ENCODE measurements at regions not wholly inside any gene's neighbourhood (a gene's known extent, or its start where the extent isn't known, plus 50 kb on each side); places are given as distances from the start of the nearest gene placed in this dataset.

- DNase-seq (ENCODE audit: low read depth), result no peak
- TF ChIP-seq, protein P1, sequence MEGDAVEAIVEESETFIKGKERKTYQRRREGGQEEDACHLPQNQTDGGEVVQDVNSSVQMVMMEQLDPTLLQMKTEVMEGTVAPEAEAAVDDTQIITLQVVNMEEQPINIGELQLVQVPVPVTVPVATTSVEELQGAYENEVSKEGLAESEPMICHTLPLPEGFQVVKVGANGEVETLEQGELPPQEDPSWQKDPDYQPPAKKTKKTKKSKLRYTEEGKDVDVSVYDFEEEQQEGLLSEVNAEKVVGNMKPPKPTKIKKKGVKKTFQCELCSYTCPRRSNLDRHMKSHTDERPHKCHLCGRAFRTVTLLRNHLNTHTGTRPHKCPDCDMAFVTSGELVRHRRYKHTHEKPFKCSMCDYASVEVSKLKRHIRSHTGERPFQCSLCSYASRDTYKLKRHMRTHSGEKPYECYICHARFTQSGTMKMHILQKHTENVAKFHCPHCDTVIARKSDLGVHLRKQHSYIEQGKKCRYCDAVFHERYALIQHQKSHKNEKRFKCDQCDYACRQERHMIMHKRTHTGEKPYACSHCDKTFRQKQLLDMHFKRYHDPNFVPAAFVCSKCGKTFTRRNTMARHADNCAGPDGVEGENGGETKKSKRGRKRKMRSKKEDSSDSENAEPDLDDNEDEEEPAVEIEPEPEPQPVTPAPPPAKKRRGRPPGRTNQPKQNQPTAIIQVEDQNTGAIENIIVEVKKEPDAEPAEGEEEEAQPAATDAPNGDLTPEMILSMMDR (IDR thresholded peaks at IDR 0.05; ENCODE audit: control insufficient read depth, extremely low read depth, insufficient read depth), result no peak
- no peak overlapping the region for H3K4me3 ChIP-seq (ENCODE audit: low read depth, low read length)
Measured at GRCh38 chr11:91639359-91639758, 585.3 kb upstream of the FAT3 start.

DNA sequence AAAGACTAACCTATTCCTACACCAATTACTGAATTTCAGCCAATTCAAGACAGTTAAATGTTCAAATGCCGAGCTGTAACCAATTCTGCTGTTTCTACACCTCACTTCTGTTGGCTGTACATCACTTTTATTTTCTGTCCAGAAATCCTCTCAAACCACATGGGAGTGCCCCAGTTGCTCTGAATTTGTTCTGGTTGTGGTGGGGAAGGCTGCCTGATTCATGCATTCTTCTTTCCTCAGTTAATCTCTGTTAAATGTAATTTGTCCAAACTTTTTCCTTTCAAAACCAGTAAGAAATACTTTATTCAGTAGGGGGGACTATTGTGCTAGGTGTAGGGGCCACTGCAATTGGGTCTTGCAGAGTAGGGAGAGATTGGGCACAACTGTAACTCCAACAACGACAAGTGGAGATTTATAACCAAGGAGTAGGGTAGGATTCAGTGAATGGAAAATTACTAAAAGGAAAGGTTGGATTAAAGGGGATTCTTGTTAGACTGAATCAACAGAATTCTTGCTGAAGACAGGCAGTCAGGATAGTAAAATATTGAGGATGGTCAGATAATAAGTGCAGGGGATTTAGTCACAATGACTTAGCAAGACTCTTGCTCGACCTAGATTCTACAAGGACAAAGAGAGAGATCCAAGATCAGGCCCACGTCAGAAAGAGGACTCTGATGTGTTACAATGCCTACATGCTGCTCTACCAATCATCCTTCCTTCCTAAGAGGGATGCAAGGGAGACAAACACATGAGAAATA is 593.5 kb upstream of the FAT3 start:
- TF ChIP-seq, protein P1 (IDR thresholded peaks at IDR 0.05; ENCODE audit: control insufficient read depth, extremely low read depth, insufficient read depth), result no peak
- H3K4me3 ChIP-seq (ENCODE audit: low read depth, low read length), result no peak overlapping the region
- DNase-seq (ENCODE audit: low read depth), result no peak

DNA sequence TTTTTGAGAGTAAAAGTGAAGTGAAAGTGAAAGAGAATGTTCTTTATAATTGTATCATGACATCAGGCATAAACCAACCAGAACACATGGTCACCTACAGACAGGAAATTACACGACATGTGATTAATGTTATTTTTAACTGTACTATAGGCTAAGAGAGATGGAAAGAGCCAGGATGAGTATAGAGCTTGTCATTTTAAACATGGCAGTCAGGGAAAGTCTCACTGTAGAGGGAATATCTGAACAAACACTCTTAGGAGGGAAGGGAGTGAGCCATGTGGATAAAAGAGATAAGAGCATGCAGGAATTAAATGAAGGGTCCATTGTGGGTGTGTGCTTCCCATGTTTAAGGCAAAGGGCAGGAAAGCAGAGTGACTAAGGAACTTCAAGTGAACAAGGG is 599.1 kb upstream of the FAT3 start:
- H3K4me3 ChIP-seq (ENCODE audit: low read depth, low read length), result no peak overlapping the region
- TF ChIP-seq, protein P1 (IDR thresholded peaks at IDR 0.05; ENCODE audit: control insufficient read depth, extremely low read depth, insufficient read depth), result no peak
- no peak for DNase-seq (ENCODE audit: low read depth)

GRCh38 chr11:91624021-91624420 is 600.6 kb upstream of the FAT3 start:
- TF ChIP-seq, protein P1 (IDR thresholded peaks at IDR 0.05; ENCODE audit: control insufficient read depth, extremely low read depth, insufficient read depth), result no peak
- no peak for DNase-seq (ENCODE audit: low read depth)

GRCh38 chr11:91608677-91609076 is 615.9 kb upstream of the FAT3 start:
- DNase-seq (ENCODE audit: low read depth), result peak; percentile 96
- TF ChIP-seq, protein P1 (IDR thresholded peaks at IDR 0.05; ENCODE audit: control insufficient read depth, extremely low read depth, insufficient read depth), result no peak
- H3K4me3 ChIP-seq (ENCODE audit: low read depth, low read length), result no peak overlapping the region

More at GRCh38 chr11:91624021-91624420, 600.6 kb upstream of the FAT3 start:
- H3K4me3 ChIP-seq (ENCODE audit: low read depth, low read length), result no peak overlapping the region

DNA sequence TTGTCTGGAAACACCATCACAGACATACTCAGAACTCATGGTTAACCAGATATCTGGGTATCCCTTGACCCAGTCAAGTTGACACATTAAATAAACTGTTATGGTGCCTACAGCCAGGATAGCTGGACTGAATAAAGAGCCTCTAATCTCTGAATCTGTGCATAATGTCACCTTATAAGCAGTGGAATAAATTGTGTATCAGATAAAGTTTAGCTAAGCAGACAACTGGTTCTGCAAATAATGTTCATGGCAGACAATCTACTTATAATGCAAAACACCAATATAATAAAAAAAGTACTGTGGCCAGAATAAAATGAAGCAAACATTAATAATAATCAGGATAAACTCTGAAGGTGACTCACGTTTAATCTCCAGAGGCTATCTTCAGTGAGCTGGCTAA is 628.5 kb upstream of the FAT3 start:
- TF ChIP-seq, protein P1 (IDR thresholded peaks at IDR 0.05; ENCODE audit: control insufficient read depth, extremely low read depth, insufficient read depth), result no peak
- H3K4me3 ChIP-seq (ENCODE audit: low read depth, low read length), result no peak overlapping the region

DNA sequence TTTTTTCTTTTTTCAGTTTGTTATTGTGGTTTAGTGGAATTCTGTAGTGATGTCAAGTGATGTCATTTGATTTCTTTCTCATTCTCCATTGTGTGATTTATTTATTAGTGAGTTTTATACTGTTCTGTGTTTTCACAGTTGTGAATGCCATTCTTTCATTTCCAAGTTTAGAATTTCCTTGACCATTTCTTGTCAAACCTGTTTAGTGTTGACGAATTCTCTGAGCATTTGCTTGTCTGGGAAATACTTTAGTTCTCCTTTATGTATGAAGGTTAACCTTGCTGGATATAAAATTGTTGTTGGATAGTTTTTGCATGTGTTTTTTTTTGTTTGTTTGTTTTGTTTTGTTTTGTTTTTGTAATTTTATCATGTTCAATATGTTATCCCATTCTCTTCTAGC is 633.6 kb upstream of the FAT3 start:
- TF ChIP-seq, protein P1 (IDR thresholded peaks at IDR 0.05; ENCODE audit: control insufficient read depth, extremely low read depth, insufficient read depth), result no peak
- H3K4me3 ChIP-seq (ENCODE audit: low read depth, low read length), result no peak overlapping the region
- no peak for DNase-seq (ENCODE audit: low read depth)

More for the DNA sequence above, 628.5 kb upstream of the FAT3 start:
- no peak for DNase-seq (ENCODE audit: low read depth)

All from LNCaP clone FGC (cell line).